GM23338 (cell line): ENCODE measurements at regions not wholly inside any gene's neighbourhood (a gene's known extent, or its start where the extent isn't known, plus 50 kb on each side); places are given as distances from the start of the nearest gene placed in this dataset.
A peak's percentile ranks its signal among the peaks of the same experiment; 100 is the strongest.

Experiments used
- ATAC-seq: fragments of 200-7000 bp; cut with Tn5 transposase; 3 replicates; pipeline ENCODE4 v1.9.1; 2020
- DNase-seq: peaks from one replicate; pipeline ENCODE4 v3.0.0-alpha.2; 2015; ENCODE audit warnings: low spot score
- H2AFZ ChIP-seq: fragments of 200-600 bp; sonication (generic); 2 replicates; pipeline ENCODE4 v1.8.0; 2016; ENCODE audit warnings: antibody characterized with exemption, mild to moderate bottlenecking, moderate library complexity
- H3F3A ChIP-seq: fragments of 200-600 bp; sonication (generic); replicated peaks from 2 replicates; pipeline ENCODE4 v1.8.0; 2017; ENCODE audit warnings: antibody characterized with exemption, mixed run types, low read depth
- H3K27ac ChIP-seq: fragments of 200-600 bp; sonication (generic); 2 replicates; pipeline ENCODE4 v1.6.1; 2016; ENCODE audit warnings: low read depth
- H3K27me3 ChIP-seq: fragments of 200-600 bp; sonication (generic); 2 replicates; pipeline ENCODE4 v1.8.0; 2016; ENCODE audit warnings: mild to moderate bottlenecking, mixed run types, moderate library complexity; ENCODE audit not compliant: insufficient read depth
- H3K36me3 ChIP-seq: fragments of 200-600 bp; sonication (generic); 2 replicates; pipeline ENCODE4 v1.8.0; 2016; ENCODE audit warnings: mild to moderate bottlenecking; ENCODE audit not compliant: insufficient read depth
- H3K4me1 ChIP-seq: fragments of 200-600 bp; sonication (generic); 2 replicates; pipeline ENCODE4 v1.8.0; 2016; ENCODE audit warnings: mild to moderate bottlenecking, moderate library complexity; ENCODE audit not compliant: insufficient read depth
- H3K4me2 ChIP-seq: fragments of 200-600 bp; sonication (generic); 2 replicates; pipeline ENCODE4 v1.7.1; 2017; ENCODE audit warnings: mixed run types
- H3K4me3 ChIP-seq: fragments of 200-600 bp; sonication (generic); 2 replicates; pipeline ENCODE4 v1.6.1; 2016; ENCODE audit warnings: mixed run types
- H3K79me2 ChIP-seq: fragments of 200-600 bp; sonication (generic); replicated peaks from 2 replicates; pipeline ENCODE4 v1.8.0; 2017; ENCODE audit warnings: mild to moderate bottlenecking; ENCODE audit not compliant: insufficient read depth
- H3K9me2 ChIP-seq: fragments of 200-600 bp; sonication (generic); 2 replicates; pipeline ENCODE4 v1.8.0; 2017; ENCODE audit not compliant: insufficient read depth
- H4K20me1 ChIP-seq: fragments of 200-600 bp; sonication (generic); replicated peaks from 2 replicates; pipeline ENCODE4 v1.8.0; 2017; ENCODE audit warnings: mild to moderate bottlenecking; ENCODE audit not compliant: insufficient read depth
- H3K27ac Mint-ChIP-seq: 2 replicates; pipeline ENCODE4 v1.8.0; 2020; ENCODE audit warnings: inconsistent platforms, mild to moderate bottlenecking, moderate library complexity, mixed read lengths
- H3K27me3 Mint-ChIP-seq: 3 replicates; pipeline ENCODE4 v1.8.0; 2022; ENCODE audit warnings: low read depth, mild to moderate bottlenecking, moderate library complexity, mixed read lengths, inconsistent platforms; ENCODE audit not compliant: insufficient read depth, poor library complexity
- H3K36me3 Mint-ChIP-seq: 3 replicates; pipeline ENCODE4 v1.8.0; 2021; ENCODE audit warnings: low read depth, mild to moderate bottlenecking, inconsistent platforms, moderate library complexity, mixed read lengths
- H3K4me1 Mint-ChIP-seq: 3 replicates; pipeline ENCODE4 v1.8.0; 2020; ENCODE audit warnings: mild to moderate bottlenecking, inconsistent platforms, mixed read lengths
- H3K4me3 Mint-ChIP-seq: 3 replicates; pipeline ENCODE4 v1.8.0; 2021; ENCODE audit warnings: moderate library complexity, mild to moderate bottlenecking, inconsistent platforms, mixed read lengths
- H3K9me3 Mint-ChIP-seq: 3 replicates; pipeline ENCODE4 v1.8.0; 2020; ENCODE audit warnings: moderate library complexity, mild to moderate bottlenecking, inconsistent platforms, mixed read lengths
- CREB1 ChIP-seq: fragments of 250-450 bp; sonication (Bioruptor Pico); IDR thresholded peaks from 2 replicates; pipeline ENCODE4 v1.5.0; 2020; ENCODE audit warnings: low read depth, mild to moderate bottlenecking, moderate library complexity
- EZH2 ChIP-seq: fragments of 200-600 bp; sonication (generic); IDR thresholded peaks from one replicate; pipeline ENCODE4 v1.8.0; 2017; ENCODE audit warnings: antibody characterized with exemption, mild to moderate bottlenecking, low read depth; ENCODE audit not compliant: unreplicated experiment
- EZH2phosphoT487 ChIP-seq: fragments of 200-600 bp; sonication (generic); IDR thresholded peaks from one replicate; pipeline ENCODE4 v1.8.1; 2018; ENCODE audit warnings: antibody characterized with exemption; ENCODE audit not compliant: unreplicated experiment
- JUNB ChIP-seq: IDR thresholded peaks from one replicate; pipeline ENCODE4 v1.6.1; 2016; ENCODE audit warnings: antibody characterized with exemption; ENCODE audit not compliant: unreplicated experiment
- NANOG ChIP-seq: IDR thresholded peaks from 2 replicates; pipeline ENCODE4 v1.6.1; 2016; ENCODE audit warnings: antibody characterized with exemption, borderline replicate concordance
- POLR2AphosphoS5 ChIP-seq: IDR thresholded peaks from 2 replicates; pipeline ENCODE4 v1.6.1; 2016; ENCODE audit warnings: antibody characterized with exemption, low read depth
- STAT1 ChIP-seq: IDR thresholded peaks from one replicate; pipeline ENCODE4 v1.6.1; 2016; ENCODE audit warnings: antibody characterized with exemption; ENCODE audit not compliant: unreplicated experiment
- ZNF114 ChIP-seq: fragments of 250-450 bp; sonication (Bioruptor Pico); IDR thresholded peaks from 2 replicates; pipeline ENCODE4 v1.5.0; 2020; ENCODE audit warnings: mild to moderate bottlenecking, moderate library complexity
- ZNF331 ChIP-seq: fragments of 250-450 bp; sonication (Bioruptor Pico); IDR thresholded peaks from 2 replicates; pipeline ENCODE4 v1.5.0; 2020; ENCODE audit warnings: low read depth, mild to moderate bottlenecking, moderate library complexity
- TF ChIP-seq, protein P1 (sequence below): fragments of 250-450 bp; sonication (Bioruptor Pico); IDR thresholded peaks from 2 replicates; pipeline ENCODE4 v1.5.0; 2020; ENCODE audit warnings: mild to moderate bottlenecking, moderate library complexity
- TF ChIP-seq, protein P2 (sequence below), 2 experiments: fragments of 200-600 bp in 1 of 2; sonication (generic) in 1 of 2; conservative IDR thresholded peaks; 2 replicates each; pipeline versions ENCODE4 v1.5.1 to v1.6.1; 2016 to 2017; ENCODE audit warnings: antibody characterized with exemption in 2 of 2, low read depth in 2 of 2, mild to moderate bottlenecking in 2 of 2, moderate library complexity in 1 of 2
- TF ChIP-seq, protein P3 (sequence below): IDR thresholded peaks from 2 replicates; pipeline ENCODE4 v1.6.1; 2016; ENCODE audit warnings: antibody characterized with exemption
- TF ChIP-seq, protein P4 (sequence below): IDR thresholded peaks from one replicate; pipeline ENCODE4 v1.6.1; 2018; ENCODE audit warnings: antibody characterized with exemption; ENCODE audit not compliant: unreplicated experiment

DNA sequence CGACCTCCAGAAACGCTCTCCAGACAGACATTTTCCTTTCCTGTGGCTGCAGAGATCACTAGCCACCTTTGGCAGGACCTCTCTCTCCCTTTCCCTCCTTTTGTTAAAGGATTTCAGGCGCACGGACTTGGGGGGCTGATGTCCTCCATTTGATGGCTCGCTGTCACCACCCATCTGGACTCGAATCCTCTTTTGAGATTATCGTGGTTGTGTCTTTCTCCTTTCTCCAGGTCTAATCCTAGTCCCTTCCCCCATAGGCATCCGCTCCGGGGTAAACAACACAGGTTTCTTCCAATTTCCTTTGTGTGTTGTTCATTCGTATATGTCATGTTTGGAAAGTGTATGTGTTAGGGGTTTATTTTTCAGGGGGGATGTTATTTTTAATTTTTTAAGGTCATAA is 56.7 kb upstream of the SLC24A4 start:
- Histone ChIP-seq H4K20me1 (no peaks in the 10 kb centered on the region), H3K4me1 (no peaks in the 10 kb centered on the region), H3F3A (no peaks in the 10 kb centered on the region), H3K27ac (no peak overlapping the region), H3K79me2 (no peaks in the 10 kb centered on the region), H3K9me2 (peaks cover 4% of the 10 kb centered on the region; the same call in 1 of the 2 replicates), H3K27me3 (no peaks in the 10 kb centered on the region), H3K36me3 (no peaks in the 10 kb centered on the region), H2AFZ (peak overlapping the region; percentile 69; the same call in 1 of the 2 replicates), H3K4me3 (no peak overlapping the region), H3K4me2 (no peak overlapping the region)
- Mint-ChIP-seq H3K9me3 (no peaks in the 10 kb centered on the region; the same call in 2 of the 3 replicates), H3K4me1 (peaks cover 8% of the 10 kb centered on the region; the same call in 2 of the 3 replicates), H3K27ac (no peak overlapping the region), H3K4me3 (no peak overlapping the region), H3K27me3 (peaks cover 7% of the 10 kb centered on the region), H3K36me3 (no peaks in the 10 kb centered on the region)
- TF ChIP-seq JUNB (no peak), ZNF114 (no peak), POLR2AphosphoS5 (no peak), STAT1 (no peak), ZNF331 (CRISPR knock-in tag) (no peak), EZH2 (no peak), EZH2phosphoT487 (no peak), CREB1 (CRISPR knock-in tag) (no peak), NANOG (no peak)
- TF ChIP-seq, protein P1, sequence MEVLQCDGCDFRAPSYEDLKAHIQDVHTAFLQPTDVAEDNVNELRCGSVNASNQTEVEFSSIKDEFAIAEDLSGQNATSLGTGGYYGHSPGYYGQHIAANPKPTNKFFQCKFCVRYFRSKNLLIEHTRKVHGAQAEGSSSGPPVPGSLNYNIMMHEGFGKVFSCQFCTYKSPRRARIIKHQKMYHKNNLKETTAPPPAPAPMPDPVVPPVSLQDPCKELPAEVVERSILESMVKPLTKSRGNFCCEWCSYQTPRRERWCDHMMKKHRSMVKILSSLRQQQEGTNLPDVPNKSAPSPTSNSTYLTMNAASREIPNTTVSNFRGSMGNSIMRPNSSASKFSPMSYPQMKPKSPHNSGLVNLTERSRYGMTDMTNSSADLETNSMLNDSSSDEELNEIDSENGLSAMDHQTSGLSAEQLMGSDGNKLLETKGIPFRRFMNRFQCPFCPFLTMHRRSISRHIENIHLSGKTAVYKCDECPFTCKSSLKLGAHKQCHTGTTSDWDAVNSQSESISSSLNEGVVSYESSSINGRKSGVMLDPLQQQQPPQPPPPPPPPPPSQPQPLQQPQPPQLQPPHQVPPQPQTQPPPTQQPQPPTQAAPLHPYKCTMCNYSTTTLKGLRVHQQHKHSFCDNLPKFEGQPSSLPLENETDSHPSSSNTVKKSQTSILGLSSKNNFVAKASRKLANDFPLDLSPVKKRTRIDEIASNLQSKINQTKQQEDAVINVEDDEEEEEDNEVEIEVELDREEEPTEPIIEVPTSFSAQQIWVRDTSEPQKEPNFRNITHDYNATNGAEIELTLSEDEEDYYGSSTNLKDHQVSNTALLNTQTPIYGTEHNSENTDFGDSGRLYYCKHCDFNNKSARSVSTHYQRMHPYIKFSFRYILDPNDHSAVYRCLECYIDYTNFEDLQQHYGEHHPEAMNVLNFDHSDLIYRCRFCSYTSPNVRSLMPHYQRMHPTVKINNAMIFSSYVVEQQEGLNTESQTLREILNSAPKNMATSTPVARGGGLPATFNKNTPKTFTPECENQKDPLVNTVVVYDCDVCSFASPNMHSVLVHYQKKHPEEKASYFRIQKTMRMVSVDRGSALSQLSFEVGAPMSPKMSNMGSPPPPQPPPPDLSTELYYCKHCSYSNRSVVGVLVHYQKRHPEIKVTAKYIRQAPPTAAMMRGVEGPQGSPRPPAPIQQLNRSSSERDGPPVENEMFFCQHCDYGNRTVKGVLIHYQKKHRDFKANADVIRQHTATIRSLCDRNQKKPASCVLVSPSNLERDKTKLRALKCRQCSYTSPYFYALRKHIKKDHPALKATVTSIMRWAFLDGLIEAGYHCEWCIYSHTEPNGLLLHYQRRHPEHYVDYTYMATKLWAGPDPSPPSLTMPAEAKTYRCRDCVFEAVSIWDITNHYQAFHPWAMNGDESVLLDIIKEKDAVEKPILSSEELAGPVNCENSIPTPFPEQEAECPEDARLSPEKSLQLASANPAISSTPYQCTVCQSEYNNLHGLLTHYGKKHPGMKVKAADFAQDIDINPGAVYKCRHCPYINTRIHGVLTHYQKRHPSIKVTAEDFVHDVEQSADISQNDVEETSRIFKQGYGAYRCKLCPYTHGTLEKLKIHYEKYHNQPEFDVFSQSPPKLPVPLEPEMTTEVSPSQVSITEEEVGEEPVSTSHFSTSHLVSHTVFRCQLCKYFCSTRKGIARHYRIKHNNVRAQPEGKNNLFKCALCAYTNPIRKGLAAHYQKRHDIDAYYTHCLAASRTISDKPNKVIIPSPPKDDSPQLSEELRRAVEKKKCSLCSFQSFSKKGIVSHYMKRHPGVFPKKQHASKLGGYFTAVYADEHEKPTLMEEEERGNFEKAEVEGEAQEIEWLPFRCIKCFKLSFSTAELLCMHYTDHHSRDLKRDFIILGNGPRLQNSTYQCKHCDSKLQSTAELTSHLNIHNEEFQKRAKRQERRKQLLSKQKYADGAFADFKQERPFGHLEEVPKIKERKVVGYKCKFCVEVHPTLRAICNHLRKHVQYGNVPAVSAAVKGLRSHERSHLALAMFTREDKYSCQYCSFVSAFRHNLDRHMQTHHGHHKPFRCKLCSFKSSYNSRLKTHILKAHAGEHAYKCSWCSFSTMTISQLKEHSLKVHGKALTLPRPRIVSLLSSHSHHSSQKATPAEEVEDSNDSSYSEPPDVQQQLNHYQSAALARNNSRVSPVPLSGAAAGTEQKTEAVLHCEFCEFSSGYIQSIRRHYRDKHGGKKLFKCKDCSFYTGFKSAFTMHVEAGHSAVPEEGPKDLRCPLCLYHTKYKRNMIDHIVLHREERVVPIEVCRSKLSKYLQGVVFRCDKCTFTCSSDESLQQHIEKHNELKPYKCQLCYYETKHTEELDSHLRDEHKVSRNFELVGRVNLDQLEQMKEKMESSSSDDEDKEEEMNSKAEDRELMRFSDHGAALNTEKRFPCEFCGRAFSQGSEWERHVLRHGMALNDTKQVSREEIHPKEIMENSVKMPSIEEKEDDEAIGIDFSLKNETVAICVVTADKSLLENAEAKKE (CRISPR knock-in tag): no peak
- TF ChIP-seq, protein P2, sequence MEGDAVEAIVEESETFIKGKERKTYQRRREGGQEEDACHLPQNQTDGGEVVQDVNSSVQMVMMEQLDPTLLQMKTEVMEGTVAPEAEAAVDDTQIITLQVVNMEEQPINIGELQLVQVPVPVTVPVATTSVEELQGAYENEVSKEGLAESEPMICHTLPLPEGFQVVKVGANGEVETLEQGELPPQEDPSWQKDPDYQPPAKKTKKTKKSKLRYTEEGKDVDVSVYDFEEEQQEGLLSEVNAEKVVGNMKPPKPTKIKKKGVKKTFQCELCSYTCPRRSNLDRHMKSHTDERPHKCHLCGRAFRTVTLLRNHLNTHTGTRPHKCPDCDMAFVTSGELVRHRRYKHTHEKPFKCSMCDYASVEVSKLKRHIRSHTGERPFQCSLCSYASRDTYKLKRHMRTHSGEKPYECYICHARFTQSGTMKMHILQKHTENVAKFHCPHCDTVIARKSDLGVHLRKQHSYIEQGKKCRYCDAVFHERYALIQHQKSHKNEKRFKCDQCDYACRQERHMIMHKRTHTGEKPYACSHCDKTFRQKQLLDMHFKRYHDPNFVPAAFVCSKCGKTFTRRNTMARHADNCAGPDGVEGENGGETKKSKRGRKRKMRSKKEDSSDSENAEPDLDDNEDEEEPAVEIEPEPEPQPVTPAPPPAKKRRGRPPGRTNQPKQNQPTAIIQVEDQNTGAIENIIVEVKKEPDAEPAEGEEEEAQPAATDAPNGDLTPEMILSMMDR (conservative IDR thresholded peaks at IDR 0.05; ENCODE audit: low read depth in 2 of 2): no peak
- TF ChIP-seq, protein P3, sequence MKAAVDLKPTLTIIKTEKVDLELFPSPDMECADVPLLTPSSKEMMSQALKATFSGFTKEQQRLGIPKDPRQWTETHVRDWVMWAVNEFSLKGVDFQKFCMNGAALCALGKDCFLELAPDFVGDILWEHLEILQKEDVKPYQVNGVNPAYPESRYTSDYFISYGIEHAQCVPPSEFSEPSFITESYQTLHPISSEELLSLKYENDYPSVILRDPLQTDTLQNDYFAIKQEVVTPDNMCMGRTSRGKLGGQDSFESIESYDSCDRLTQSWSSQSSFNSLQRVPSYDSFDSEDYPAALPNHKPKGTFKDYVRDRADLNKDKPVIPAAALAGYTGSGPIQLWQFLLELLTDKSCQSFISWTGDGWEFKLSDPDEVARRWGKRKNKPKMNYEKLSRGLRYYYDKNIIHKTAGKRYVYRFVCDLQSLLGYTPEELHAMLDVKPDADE: no peak
- TF ChIP-seq, protein P4, sequence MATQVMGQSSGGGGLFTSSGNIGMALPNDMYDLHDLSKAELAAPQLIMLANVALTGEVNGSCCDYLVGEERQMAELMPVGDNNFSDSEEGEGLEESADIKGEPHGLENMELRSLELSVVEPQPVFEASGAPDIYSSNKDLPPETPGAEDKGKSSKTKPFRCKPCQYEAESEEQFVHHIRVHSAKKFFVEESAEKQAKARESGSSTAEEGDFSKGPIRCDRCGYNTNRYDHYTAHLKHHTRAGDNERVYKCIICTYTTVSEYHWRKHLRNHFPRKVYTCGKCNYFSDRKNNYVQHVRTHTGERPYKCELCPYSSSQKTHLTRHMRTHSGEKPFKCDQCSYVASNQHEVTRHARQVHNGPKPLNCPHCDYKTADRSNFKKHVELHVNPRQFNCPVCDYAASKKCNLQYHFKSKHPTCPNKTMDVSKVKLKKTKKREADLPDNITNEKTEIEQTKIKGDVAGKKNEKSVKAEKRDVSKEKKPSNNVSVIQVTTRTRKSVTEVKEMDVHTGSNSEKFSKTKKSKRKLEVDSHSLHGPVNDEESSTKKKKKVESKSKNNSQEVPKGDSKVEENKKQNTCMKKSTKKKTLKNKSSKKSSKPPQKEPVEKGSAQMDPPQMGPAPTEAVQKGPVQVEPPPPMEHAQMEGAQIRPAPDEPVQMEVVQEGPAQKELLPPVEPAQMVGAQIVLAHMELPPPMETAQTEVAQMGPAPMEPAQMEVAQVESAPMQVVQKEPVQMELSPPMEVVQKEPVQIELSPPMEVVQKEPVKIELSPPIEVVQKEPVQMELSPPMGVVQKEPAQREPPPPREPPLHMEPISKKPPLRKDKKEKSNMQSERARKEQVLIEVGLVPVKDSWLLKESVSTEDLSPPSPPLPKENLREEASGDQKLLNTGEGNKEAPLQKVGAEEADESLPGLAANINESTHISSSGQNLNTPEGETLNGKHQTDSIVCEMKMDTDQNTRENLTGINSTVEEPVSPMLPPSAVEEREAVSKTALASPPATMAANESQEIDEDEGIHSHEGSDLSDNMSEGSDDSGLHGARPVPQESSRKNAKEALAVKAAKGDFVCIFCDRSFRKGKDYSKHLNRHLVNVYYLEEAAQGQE: no peak
- ATAC-seq (no peak), DNase-seq (no peak)
